WTC11 (cell line): ENCODE measurements at regions not wholly inside any gene's neighbourhood (a gene's known extent, or its start where the extent isn't known, plus 50 kb on each side); places are given as distances from the start of the nearest gene placed in this dataset.

Experiments used
- ATAC-seq: fragments of 200-7000 bp; cut with Tn5 transposase; 2 replicates; pipeline ENCODE4 v1.10.0; 2021; ENCODE audit warnings: mild to moderate bottlenecking, moderate library complexity
- CTCF ChIA-PET: fragments of 300-600 bp; sonication (Branson Sonifier 250); formaldehyde crosslinking; loops from one replicate; lab custom pipeline; 2021; ENCODE audit warnings: antibody characterized with exemption; lab: Charles Lee
- POLR2A ChIA-PET: fragments of 350-600 bp; sonication (Branson Sonifier 250); formaldehyde crosslinking; loops from one replicate; lab custom pipeline; 2021; ENCODE audit warnings: antibody characterized with exemption; lab: Charles Lee
- DNase-seq: peaks from one replicate; pipeline ENCODE4 v3.0.0; 2021; ENCODE audit warnings: low spot score
- H3K27ac Mint-ChIP-seq: 2 replicates; pipeline ENCODE4 v1.8.0; 2021; ENCODE audit warnings: mixed read lengths
- H3K27me3 Mint-ChIP-seq: 2 replicates; pipeline ENCODE4 v1.8.0; 2021; ENCODE audit warnings: low read depth, mild to moderate bottlenecking, moderate library complexity, mixed read lengths
- H3K36me3 Mint-ChIP-seq: 2 replicates; pipeline ENCODE4 v1.8.0; 2021; ENCODE audit warnings: mixed read lengths
- H3K4me1 Mint-ChIP-seq: 2 replicates; pipeline ENCODE4 v1.8.0; 2022; ENCODE audit warnings: mixed read lengths
- H3K4me3 Mint-ChIP-seq: 2 replicates; pipeline ENCODE4 v1.8.0; 2021; ENCODE audit warnings: mild to moderate bottlenecking, moderate library complexity, mixed read lengths
- H3K9me3 Mint-ChIP-seq: 2 replicates; pipeline ENCODE4 v1.8.0; 2021; ENCODE audit warnings: mixed read lengths
- ETV6 ChIP-seq: sonication (generic); formaldehyde crosslinking; IDR thresholded peaks from 2 replicates; pipeline ENCODE4 v1.8.1; 2022; ENCODE audit warnings: mild to moderate bottlenecking, missing genetic modification reagents
- JAZF1 ChIP-seq: fragments of 250-450 bp; sonication (Bioruptor Pico); IDR thresholded peaks from 2 replicates; pipeline ENCODE4 v1.9.0; 2021; ENCODE audit warnings: moderate library complexity, mild to moderate bottlenecking, inconsistent platforms
- PRRX2 ChIP-seq: fragments of 250-450 bp; sonication (Bioruptor Pico); IDR thresholded peaks from 2 replicates; pipeline ENCODE4 v1.8.0; 2021; ENCODE audit warnings: mild to moderate bottlenecking
- ZNF219 ChIP-seq: sonication (generic); formaldehyde crosslinking; IDR thresholded peaks from 2 replicates; pipeline ENCODE4 v1.8.0; 2023; ENCODE audit warnings: missing genetic modification reagents, mild to moderate bottlenecking, borderline replicate concordance
- ZNF416 ChIP-seq: fragments of 250-450 bp; sonication (Bioruptor Pico); IDR thresholded peaks from 2 replicates; pipeline ENCODE4 v1.9.0; 2021; ENCODE audit warnings: mild to moderate bottlenecking, inconsistent platforms
- TF ChIP-seq, protein P1 (sequence below): sonication (generic); formaldehyde crosslinking; IDR thresholded peaks from 2 replicates; pipeline ENCODE4 v1.8.1; 2023; ENCODE audit warnings: mild to moderate bottlenecking, missing genetic modification reagents, borderline replicate concordance
- TF ChIP-seq, protein P2 (sequence below): sonication (generic); formaldehyde crosslinking; IDR thresholded peaks from 2 replicates; pipeline ENCODE4 v1.8.1; 2022; ENCODE audit warnings: low read depth, mild to moderate bottlenecking, moderate library complexity, missing genetic modification reagents, borderline replicate concordance
- TF ChIP-seq, protein P3 (sequence below): fragments of 250-450 bp; sonication (Bioruptor Pico); IDR thresholded peaks from 2 replicates; pipeline ENCODE4 v1.9.0; 2021; ENCODE audit warnings: mild to moderate bottlenecking, borderline replicate concordance

DNA sequence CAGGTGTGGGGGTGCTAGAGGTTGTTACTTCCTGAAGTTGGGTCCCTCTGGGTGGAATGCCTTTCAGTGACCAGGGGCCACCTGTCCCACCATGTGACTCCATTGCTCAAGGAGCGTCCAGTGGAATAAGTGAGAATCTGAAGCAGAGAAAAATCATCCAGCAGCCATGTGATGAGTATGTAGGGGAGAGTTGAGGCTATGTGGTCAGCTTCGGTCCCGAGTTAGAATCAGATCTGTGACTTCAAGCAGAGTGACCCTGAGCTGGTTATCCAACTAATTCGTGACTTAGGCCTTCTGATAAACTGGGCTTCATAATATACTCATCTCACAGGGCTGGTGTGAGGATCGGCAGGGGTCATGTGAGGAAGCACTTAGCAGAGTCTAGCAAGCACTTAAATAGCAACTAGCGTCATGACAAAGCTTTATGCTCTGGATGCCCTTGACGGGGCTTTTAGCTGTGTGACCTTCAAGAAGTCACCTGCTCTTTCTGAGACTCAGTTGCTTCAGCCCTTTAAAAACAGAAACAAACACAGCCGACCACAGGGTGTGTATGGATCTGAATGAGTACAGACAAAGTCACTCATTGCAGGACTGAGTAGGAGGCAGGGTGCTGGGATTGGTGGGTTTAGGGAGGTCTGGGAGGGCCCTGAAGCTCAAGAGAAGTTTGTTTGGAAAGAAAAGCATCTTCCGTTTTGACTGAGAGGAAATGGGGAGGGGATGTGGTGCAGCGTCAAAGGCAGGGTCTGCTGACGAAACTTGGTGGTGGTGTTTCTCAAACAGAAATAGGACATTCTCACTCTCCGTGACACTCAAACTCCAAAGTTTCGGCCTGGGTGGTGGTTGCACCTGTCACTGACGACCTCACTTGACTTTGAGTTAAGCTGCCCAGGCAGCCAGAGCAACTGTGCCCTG, 264.0 kb upstream of the CXCR4 start:
- H3K4me1 Mint-ChIP-seq, result peaks cover 9% of the 10 kb centered on the region; the same call in 1 of the 2 replicates
- no peak overlapping the region for H3K27ac Mint-ChIP-seq
- H3K4me3 Mint-ChIP-seq, result no peak overlapping the region
- no peaks in the 10 kb centered on the region for H3K9me3 Mint-ChIP-seq
- ATAC-seq (no peak), DNase-seq (no peak)
- CTCF ChIA-PET, result interaction anchor here (1.0 kb wide), 1 partner anchor 357 kb away, joined by 3 read pairs; no protein-coding TSS in a partner anchor
- no peaks in the 10 kb centered on the region for H3K36me3 Mint-ChIP-seq
- TF ChIP-seq, protein P1, sequence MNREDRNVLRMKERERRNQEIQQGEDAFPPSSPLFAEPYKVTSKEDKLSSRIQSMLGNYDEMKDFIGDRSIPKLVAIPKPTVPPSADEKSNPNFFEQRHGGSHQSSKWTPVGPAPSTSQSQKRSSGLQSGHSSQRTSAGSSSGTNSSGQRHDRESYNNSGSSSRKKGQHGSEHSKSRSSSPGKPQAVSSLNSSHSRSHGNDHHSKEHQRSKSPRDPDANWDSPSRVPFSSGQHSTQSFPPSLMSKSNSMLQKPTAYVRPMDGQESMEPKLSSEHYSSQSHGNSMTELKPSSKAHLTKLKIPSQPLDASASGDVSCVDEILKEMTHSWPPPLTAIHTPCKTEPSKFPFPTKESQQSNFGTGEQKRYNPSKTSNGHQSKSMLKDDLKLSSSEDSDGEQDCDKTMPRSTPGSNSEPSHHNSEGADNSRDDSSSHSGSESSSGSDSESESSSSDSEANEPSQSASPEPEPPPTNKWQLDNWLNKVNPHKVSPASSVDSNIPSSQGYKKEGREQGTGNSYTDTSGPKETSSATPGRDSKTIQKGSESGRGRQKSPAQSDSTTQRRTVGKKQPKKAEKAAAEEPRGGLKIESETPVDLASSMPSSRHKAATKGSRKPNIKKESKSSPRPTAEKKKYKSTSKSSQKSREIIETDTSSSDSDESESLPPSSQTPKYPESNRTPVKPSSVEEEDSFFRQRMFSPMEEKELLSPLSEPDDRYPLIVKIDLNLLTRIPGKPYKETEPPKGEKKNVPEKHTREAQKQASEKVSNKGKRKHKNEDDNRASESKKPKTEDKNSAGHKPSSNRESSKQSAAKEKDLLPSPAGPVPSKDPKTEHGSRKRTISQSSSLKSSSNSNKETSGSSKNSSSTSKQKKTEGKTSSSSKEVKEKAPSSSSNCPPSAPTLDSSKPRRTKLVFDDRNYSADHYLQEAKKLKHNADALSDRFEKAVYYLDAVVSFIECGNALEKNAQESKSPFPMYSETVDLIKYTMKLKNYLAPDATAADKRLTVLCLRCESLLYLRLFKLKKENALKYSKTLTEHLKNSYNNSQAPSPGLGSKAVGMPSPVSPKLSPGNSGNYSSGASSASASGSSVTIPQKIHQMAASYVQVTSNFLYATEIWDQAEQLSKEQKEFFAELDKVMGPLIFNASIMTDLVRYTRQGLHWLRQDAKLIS (CRISPR knock-in tag), result no peak
- TF ChIP-seq JAZF1 (CRISPR knock-in tag) (no peak), ZNF416 (CRISPR knock-in tag) (no peak)
- TF ChIP-seq, protein P2, sequence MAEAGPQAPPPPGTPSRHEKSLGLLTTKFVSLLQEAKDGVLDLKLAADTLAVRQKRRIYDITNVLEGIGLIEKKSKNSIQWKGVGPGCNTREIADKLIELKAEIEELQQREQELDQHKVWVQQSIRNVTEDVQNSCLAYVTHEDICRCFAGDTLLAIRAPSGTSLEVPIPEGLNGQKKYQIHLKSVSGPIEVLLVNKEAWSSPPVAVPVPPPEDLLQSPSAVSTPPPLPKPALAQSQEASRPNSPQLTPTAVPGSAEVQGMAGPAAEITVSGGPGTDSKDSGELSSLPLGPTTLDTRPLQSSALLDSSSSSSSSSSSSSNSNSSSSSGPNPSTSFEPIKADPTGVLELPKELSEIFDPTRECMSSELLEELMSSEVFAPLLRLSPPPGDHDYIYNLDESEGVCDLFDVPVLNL (CRISPR knock-in tag), result no peak
- POLR2A ChIA-PET, result no interaction called here
- H3K27me3 Mint-ChIP-seq, result no peaks in the 10 kb centered on the region

DNA sequence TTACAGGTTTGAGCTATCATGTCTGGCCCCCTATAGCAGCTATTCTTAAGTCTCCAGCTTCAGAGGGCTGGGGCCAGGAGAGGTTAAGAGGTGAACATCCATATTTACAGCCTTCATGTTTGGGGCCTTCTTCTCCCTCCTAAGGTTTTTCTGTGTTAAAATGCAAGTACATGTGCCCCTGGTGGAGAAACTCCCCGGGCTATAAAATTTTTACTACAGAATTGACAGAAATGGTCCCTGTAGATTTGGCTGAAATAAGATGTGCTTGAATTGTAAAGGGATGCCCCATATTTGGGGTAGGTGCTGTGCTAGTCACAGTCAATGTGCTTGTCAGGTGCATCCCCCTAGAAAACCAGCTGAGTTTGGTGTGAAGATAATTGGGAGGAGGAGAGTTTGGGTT, 263.3 kb upstream of the CXCR4 start:
- H3K9me3 Mint-ChIP-seq, result no peaks in the 10 kb centered on the region
- H3K36me3 Mint-ChIP-seq, result no peaks in the 10 kb centered on the region
- ChIA-PET CTCF (interaction anchor here (0.9 to 1.0 kb wide), 2 partner anchors 356 to 384 kb away, joined by 3 to 4 read pairs; no protein-coding TSS in a partner anchor), POLR2A (no interaction called here)
- TF ChIP-seq, protein P3, sequence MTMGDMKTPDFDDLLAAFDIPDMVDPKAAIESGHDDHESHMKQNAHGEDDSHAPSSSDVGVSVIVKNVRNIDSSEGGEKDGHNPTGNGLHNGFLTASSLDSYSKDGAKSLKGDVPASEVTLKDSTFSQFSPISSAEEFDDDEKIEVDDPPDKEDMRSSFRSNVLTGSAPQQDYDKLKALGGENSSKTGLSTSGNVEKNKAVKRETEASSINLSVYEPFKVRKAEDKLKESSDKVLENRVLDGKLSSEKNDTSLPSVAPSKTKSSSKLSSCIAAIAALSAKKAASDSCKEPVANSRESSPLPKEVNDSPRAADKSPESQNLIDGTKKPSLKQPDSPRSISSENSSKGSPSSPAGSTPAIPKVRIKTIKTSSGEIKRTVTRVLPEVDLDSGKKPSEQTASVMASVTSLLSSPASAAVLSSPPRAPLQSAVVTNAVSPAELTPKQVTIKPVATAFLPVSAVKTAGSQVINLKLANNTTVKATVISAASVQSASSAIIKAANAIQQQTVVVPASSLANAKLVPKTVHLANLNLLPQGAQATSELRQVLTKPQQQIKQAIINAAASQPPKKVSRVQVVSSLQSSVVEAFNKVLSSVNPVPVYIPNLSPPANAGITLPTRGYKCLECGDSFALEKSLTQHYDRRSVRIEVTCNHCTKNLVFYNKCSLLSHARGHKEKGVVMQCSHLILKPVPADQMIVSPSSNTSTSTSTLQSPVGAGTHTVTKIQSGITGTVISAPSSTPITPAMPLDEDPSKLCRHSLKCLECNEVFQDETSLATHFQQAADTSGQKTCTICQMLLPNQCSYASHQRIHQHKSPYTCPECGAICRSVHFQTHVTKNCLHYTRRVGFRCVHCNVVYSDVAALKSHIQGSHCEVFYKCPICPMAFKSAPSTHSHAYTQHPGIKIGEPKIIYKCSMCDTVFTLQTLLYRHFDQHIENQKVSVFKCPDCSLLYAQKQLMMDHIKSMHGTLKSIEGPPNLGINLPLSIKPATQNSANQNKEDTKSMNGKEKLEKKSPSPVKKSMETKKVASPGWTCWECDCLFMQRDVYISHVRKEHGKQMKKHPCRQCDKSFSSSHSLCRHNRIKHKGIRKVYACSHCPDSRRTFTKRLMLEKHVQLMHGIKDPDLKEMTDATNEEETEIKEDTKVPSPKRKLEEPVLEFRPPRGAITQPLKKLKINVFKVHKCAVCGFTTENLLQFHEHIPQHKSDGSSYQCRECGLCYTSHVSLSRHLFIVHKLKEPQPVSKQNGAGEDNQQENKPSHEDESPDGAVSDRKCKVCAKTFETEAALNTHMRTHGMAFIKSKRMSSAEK (CRISPR knock-in tag), result no peak
- TF ChIP-seq ZNF219 (CRISPR knock-in tag) (no peak), ETV6 (CRISPR knock-in tag) (no peak), PRRX2 (CRISPR knock-in tag) (no peak)
- TF ChIP-seq, protein P1 (CRISPR knock-in tag), result no peak
- H3K27me3 Mint-ChIP-seq, result no peaks in the 10 kb centered on the region
- DNase-seq, result no peak
- peaks cover 13% of the 10 kb centered on the region; the same call in 1 of the 2 replicates for H3K4me1 Mint-ChIP-seq
- H3K27ac Mint-ChIP-seq, result no peak overlapping the region
- ATAC-seq, result no peak
- no peak overlapping the region for H3K4me3 Mint-ChIP-seq
